Brain microvascular endothelial cell (primary cell): ENCODE measurements at regions not wholly inside any gene's neighbourhood (a gene's known extent, or its start where the extent isn't known, plus 50 kb on each side); places are given as distances from the start of the nearest gene placed in this dataset.

ENCODE experiments used
- DNase-seq: peaks from one replicate; pipeline ENCODE4 v3.0.0-alpha.2; 2020
- H3K27ac ChIP-seq: fragments of 250-450 bp; sonication (Bioruptor Pico); 2 replicates; pipeline ENCODE4 v1.5.1; 2020; ENCODE audit warnings: mild to moderate bottlenecking, moderate library complexity
- H3K27me3 ChIP-seq: fragments of 250-450 bp; sonication (Bioruptor Pico); replicated peaks from 2 replicates; pipeline ENCODE4 v1.5.1; 2020; ENCODE audit warnings: mild to moderate bottlenecking
- H3K36me3 ChIP-seq: fragments of 250-450 bp; sonication (Bioruptor Pico); replicated peaks from 2 replicates; pipeline ENCODE4 v1.5.1; 2020; ENCODE audit warnings: mild to moderate bottlenecking
- H3K4me3 ChIP-seq: 2 replicates; pipeline ENCODE4 v1.5.1; 2011; ENCODE audit warnings: low read depth, mild to moderate bottlenecking, control low read depth, low read length, moderate library complexity
- in situ Hi-C: cut with HindIII; loops from 2 replicates; pipeline ENCODE4 v1.10.0; 2017; ENCODE audit warnings: low sequenced_read_pairs, low pct_ligation_motif_present
- TF ChIP-seq, protein P1 (sequence below): IDR thresholded peaks from 2 replicates; pipeline ENCODE4 v1.5.1; 2011; ENCODE audit warnings: low read depth, mild to moderate bottlenecking, moderate library complexity, low read length, control low read depth, inconsistent platforms; ENCODE audit errors: missing control alignments

- in situ Hi-C loops: no loop called here
- Histone ChIP-seq H3K27me3 (no peaks in the 10 kb centered on the region), H3K36me3 (no peaks in the 10 kb centered on the region), H3K27ac (no peak overlapping the region), H3K4me3 (no peak overlapping the region)
- TF ChIP-seq, protein P1, sequence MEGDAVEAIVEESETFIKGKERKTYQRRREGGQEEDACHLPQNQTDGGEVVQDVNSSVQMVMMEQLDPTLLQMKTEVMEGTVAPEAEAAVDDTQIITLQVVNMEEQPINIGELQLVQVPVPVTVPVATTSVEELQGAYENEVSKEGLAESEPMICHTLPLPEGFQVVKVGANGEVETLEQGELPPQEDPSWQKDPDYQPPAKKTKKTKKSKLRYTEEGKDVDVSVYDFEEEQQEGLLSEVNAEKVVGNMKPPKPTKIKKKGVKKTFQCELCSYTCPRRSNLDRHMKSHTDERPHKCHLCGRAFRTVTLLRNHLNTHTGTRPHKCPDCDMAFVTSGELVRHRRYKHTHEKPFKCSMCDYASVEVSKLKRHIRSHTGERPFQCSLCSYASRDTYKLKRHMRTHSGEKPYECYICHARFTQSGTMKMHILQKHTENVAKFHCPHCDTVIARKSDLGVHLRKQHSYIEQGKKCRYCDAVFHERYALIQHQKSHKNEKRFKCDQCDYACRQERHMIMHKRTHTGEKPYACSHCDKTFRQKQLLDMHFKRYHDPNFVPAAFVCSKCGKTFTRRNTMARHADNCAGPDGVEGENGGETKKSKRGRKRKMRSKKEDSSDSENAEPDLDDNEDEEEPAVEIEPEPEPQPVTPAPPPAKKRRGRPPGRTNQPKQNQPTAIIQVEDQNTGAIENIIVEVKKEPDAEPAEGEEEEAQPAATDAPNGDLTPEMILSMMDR: no peak
- DNase-seq: no peak
Measured at GRCh38 chr6:106869203-106869602, 105.3 kb downstream of the CD24 start.

DNA sequence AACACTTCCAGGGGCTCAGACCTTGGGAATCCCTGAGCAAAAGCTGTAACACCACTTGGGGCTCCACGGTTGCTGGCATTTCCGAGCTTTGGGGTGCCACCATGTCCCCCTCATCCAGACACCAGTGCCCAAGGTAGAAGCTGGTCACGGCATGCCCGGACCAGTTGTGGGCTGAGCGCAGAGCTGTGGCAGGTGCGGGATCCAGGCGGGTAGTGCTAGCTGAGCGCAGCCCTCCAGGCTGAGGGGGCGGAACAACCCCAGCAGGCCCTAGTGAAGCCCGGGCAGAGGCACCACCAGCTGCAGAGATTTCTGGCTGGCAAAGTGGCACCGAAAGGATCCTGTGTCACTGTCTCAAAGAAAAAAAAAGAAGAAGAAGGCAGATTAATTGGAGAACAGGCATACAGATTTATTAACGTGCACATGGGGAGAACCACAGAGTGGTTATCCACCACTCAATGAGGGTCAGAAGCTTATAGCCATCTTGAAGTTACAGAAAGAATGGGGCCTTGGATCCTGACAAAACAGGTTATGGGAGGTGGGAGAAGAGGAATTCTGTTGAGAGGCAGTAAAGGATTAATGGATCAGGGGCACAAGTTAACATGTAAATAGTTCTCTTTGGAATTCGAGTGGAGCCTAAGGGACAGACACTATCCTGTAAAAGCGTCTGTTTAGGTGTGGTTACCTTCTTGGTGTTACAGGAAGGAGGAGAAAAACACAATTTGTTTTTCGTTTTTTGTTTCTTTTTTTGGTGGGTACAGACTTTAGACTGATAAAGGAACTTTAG, 107.5 kb downstream of the CD24 start:
- no peak for DNase-seq
- TF ChIP-seq, protein P1: no peak
- Histone ChIP-seq H3K4me3 (no peak overlapping the region), H3K27ac (no peak overlapping the region), H3K36me3 (no peaks in the 10 kb centered on the region), H3K27me3 (no peaks in the 10 kb centered on the region)
- in situ Hi-C loops: no loop called here

DNA sequence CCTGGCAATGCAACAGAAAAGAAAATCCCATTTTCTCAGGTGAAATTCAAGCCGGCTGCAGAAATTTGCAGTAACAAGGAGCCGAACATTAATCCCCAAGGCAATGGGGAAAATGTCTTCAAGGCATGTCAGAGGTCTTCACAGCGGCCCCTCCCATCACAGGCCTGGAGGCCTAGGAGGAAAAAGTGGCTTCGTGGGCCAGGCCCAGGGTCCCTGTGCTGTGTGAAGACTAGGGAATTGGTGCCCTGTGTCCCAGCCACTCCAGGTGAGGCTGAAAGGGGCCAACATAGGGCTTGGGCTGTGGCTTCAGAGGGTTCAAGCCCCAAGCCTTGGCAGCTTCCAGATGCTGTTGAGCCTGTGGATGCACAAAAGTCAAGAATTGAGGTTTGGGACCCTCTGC, 111.7 kb downstream of the CD24 start:
- no peaks in the 10 kb centered on the region for H3K27me3 ChIP-seq
- TF ChIP-seq, protein P1: no peak
- in situ Hi-C loops: no loop called here
- no peaks in the 10 kb centered on the region for H3K36me3 ChIP-seq
- DNase-seq: no peak
- no peak overlapping the region for H3K4me3 ChIP-seq
- H3K27ac ChIP-seq: no peak overlapping the region

DNA sequence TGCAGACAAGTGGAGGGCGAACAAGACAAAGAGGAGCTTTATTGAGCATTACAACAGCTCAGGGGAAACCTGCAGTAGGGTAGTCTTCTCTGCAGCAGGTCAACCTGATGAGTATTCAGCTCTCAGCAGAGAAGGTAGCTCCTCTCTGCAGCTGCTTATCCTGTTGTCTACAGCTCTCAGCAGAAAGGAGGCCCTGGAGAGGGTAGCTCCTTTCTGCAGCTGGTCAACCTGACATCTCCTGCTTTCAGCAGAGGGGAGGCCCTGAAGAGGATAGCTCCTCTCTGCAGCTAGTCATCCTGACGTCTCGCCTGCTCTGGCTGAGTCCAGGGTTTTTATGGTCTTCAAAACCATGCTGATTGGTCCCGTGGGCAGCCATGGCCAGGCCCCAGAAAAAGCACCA, 113.6 kb downstream of the CD24 start:
- TF ChIP-seq, protein P1: no peak
- Histone ChIP-seq H3K4me3 (no peak overlapping the region), H3K27ac (no peak overlapping the region), H3K27me3 (no peaks in the 10 kb centered on the region), H3K36me3 (no peaks in the 10 kb centered on the region)
- in situ Hi-C loops: no loop called here
- no peak for DNase-seq

DNA sequence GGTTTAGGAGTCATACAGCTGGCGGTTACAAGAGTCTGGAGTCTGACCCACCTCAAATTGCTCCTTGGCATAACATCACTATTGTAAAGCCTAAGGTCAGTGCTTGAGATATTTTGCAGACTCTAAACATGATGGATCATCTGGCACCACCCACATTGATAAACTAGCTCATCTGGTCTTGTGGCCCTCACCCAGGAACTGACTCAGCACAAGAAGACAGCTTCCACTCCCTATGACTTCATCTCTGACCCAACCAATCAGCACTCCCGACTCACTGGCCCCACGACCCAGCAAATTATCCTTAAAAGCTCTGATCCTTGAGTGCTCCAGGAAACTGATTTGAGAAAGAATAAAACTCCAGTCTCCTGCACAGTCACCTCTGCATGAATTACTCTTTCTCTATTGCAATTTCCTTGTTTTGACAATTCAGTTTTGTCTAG, 115.9 kb downstream of the CD24 start:
- Histone ChIP-seq H3K27ac (no peak overlapping the region), H3K4me3 (no peak overlapping the region), H3K36me3 (no peaks in the 10 kb centered on the region), H3K27me3 (no peaks in the 10 kb centered on the region)
- DNase-seq: no peak
- TF ChIP-seq, protein P1: no peak
- in situ Hi-C loops: no loop called here
